ENCODE measurements at regions not wholly inside any gene's neighbourhood (a gene's known extent, or its start where the extent isn't known, plus 50 kb on each side); places are given as distances from the start of the nearest gene placed in this dataset.

DNA sequence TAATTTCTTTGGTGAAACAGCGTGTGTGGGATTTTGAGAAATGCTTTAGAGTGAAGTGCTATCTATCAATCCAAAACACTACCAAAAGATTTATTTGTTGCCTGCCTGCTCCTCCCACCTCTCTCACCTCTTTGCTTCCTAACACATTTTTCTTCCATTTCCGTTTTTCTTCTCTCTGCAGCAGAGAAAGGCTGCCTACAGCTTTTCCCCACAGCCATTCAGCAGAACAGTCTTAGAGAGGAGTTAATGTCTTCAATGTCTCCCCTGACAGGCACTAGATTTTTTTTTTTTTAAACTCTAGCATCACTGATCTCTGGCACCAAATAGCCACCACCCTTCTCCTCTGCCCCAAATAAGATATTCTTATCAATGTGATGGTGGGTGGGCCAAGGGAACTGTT is 327.8 kb upstream of the MAN1A1 start:
- TF ChIP-seq FOXP2 (optimal IDR thresholded peaks at IDR 0.05; ENCODE audit: borderline replicate concordance, extremely low read depth, extremely low read length, insufficient read depth) (no peak), SIN3A (IDR thresholded peaks at IDR 0.05; ENCODE audit: borderline replicate concordance, insufficient read depth, low read length) (no peak), TAF1 (IDR thresholded peaks at IDR 0.05; ENCODE audit: borderline replicate concordance, insufficient read depth, low read length) (no peak), POLR2AphosphoS5 (IDR thresholded peaks at IDR 0.05; ENCODE audit: low read depth, low read length) (no peak)
- TF ChIP-seq, protein P1, sequence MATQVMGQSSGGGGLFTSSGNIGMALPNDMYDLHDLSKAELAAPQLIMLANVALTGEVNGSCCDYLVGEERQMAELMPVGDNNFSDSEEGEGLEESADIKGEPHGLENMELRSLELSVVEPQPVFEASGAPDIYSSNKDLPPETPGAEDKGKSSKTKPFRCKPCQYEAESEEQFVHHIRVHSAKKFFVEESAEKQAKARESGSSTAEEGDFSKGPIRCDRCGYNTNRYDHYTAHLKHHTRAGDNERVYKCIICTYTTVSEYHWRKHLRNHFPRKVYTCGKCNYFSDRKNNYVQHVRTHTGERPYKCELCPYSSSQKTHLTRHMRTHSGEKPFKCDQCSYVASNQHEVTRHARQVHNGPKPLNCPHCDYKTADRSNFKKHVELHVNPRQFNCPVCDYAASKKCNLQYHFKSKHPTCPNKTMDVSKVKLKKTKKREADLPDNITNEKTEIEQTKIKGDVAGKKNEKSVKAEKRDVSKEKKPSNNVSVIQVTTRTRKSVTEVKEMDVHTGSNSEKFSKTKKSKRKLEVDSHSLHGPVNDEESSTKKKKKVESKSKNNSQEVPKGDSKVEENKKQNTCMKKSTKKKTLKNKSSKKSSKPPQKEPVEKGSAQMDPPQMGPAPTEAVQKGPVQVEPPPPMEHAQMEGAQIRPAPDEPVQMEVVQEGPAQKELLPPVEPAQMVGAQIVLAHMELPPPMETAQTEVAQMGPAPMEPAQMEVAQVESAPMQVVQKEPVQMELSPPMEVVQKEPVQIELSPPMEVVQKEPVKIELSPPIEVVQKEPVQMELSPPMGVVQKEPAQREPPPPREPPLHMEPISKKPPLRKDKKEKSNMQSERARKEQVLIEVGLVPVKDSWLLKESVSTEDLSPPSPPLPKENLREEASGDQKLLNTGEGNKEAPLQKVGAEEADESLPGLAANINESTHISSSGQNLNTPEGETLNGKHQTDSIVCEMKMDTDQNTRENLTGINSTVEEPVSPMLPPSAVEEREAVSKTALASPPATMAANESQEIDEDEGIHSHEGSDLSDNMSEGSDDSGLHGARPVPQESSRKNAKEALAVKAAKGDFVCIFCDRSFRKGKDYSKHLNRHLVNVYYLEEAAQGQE (IDR thresholded peaks at IDR 0.05; ENCODE audit: insufficient read depth in 1 of 2, low read depth in 2 of 2, low read length in 2 of 2) = no peak

DNA sequence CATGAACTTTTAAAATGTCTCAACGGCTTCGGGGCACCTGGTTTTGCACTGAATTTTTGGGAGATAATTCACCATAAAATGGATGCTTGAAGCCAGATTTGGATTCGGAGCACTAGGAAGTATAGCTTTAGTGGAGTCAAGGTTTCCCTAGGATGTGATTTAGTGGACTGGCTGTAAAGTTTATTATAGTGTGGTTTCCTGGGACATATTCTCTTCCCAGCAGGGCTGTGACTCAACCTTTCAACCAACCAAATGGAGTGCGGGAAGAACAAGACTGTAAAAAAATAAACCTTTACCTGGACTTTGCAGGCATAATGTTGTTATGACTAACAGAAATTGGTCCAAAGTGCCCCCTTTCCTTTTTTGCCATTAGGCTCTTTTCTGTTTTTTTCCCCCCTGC is 327.4 kb upstream of the MAN1A1 start:
- no peak for TF ChIP-seq FOXP2 (optimal IDR thresholded peaks at IDR 0.05; ENCODE audit: borderline replicate concordance, extremely low read depth, extremely low read length, insufficient read depth)
- TF ChIP-seq, protein P1 (IDR thresholded peaks at IDR 0.05; ENCODE audit: insufficient read depth in 1 of 2, low read depth in 2 of 2, low read length in 2 of 2) = no peak
- no peak for TF ChIP-seq TAF1 (IDR thresholded peaks at IDR 0.05; ENCODE audit: borderline replicate concordance, insufficient read depth, low read length)
- no peak for TF ChIP-seq SIN3A (IDR thresholded peaks at IDR 0.05; ENCODE audit: borderline replicate concordance, insufficient read depth, low read length)
- no peak for TF ChIP-seq POLR2AphosphoS5 (IDR thresholded peaks at IDR 0.05; ENCODE audit: low read depth, low read length)

DNA sequence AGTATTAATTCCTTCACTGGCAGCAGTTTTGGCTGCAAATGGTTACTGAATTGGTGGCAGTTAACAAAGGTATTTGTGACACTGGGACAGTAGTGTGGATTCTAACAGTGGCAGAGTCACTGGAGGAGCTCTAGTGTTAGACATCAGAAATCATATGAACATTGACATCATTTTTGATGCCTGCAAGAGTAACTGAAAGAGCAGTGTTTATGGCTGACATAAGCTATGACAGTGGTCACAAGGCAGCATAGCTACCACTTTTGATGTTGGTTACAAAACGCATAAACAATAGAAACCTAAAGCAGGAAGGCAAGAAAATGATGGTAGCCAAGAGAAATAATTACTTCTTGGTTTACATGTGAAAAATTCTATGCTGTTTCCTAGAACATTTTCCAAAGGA is 326.7 kb upstream of the MAN1A1 start:
- TF ChIP-seq POLR2AphosphoS5 (IDR thresholded peaks at IDR 0.05; ENCODE audit: low read depth, low read length) (no peak), SIN3A (IDR thresholded peaks at IDR 0.05; ENCODE audit: borderline replicate concordance, insufficient read depth, low read length) (no peak), TAF1 (IDR thresholded peaks at IDR 0.05; ENCODE audit: borderline replicate concordance, insufficient read depth, low read length) (no peak), FOXP2 (optimal IDR thresholded peaks at IDR 0.05; ENCODE audit: borderline replicate concordance, extremely low read depth, extremely low read length, insufficient read depth) (no peak)
- TF ChIP-seq, protein P1 (IDR thresholded peaks at IDR 0.05; ENCODE audit: insufficient read depth in 1 of 2, low read depth in 2 of 2, low read length in 2 of 2) = no peak

DNA sequence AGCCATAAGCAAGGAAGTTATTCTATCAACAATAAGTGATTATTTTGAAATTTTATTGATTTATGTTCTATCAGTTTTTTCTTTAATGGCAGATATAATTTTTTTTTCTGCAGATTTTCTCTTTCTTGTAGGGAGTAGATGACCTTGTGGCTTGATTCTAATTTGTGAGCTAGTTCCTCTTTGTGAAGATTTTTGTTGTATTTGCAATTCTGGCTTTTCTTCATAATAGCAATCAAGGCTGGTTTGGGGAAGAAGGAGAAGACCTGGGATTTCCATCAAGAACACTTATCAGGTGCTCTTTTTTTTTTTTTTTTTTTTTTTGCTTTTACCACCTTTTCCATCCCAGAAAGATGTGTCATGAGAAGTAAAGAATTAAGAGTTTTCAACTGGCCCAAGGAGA is 324.2 kb upstream of the MAN1A1 start:
- TF ChIP-seq POLR2AphosphoS5 (IDR thresholded peaks at IDR 0.05; ENCODE audit: low read depth, low read length) (no peak), FOXP2 (optimal IDR thresholded peaks at IDR 0.05; ENCODE audit: borderline replicate concordance, extremely low read depth, extremely low read length, insufficient read depth) (no peak), TAF1 (IDR thresholded peaks at IDR 0.05; ENCODE audit: borderline replicate concordance, insufficient read depth, low read length) (no peak), SIN3A (IDR thresholded peaks at IDR 0.05; ENCODE audit: borderline replicate concordance, insufficient read depth, low read length) (no peak)
- TF ChIP-seq, protein P1 (IDR thresholded peaks at IDR 0.05; ENCODE audit: insufficient read depth in 1 of 2, low read depth in 2 of 2, low read length in 2 of 2) = no peak

DNA sequence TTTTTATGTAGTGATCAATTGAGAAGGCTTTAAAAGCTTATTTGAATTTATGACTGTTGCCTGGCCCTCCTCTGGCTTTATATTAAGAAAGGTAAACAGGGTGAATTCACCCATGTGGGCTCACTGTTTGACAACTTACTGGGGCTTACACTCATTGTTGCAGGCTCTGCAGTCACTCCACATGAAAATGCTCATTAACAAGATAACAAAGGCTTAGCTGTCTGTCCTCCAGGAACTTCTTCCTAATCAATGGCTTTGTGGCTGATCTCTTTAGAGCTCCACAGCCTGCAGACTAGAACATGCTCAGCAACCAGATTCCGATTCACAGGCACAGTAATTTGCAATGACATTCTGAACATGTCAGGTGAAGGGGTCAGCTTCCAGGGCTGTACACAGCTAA is 323.2 kb upstream of the MAN1A1 start:
- TF ChIP-seq TAF1 (IDR thresholded peaks at IDR 0.05; ENCODE audit: borderline replicate concordance, insufficient read depth, low read length) = no peak
- no peak for TF ChIP-seq FOXP2 (optimal IDR thresholded peaks at IDR 0.05; ENCODE audit: borderline replicate concordance, extremely low read depth, extremely low read length, insufficient read depth)
- TF ChIP-seq SIN3A (IDR thresholded peaks at IDR 0.05; ENCODE audit: borderline replicate concordance, insufficient read depth, low read length) = no peak
- no peak for TF ChIP-seq POLR2AphosphoS5 (IDR thresholded peaks at IDR 0.05; ENCODE audit: low read depth, low read length)
- TF ChIP-seq, protein P1 (IDR thresholded peaks at IDR 0.05; ENCODE audit: insufficient read depth in 1 of 2, low read depth in 2 of 2, low read length in 2 of 2) = no peak

Measured in PFSK-1 (cell line).